ENCODE measurements at regions not wholly inside any gene's neighbourhood (a gene's known extent, or its start where the extent isn't known, plus 50 kb on each side); places are given as distances from the start of the nearest gene placed in this dataset.

DNA sequence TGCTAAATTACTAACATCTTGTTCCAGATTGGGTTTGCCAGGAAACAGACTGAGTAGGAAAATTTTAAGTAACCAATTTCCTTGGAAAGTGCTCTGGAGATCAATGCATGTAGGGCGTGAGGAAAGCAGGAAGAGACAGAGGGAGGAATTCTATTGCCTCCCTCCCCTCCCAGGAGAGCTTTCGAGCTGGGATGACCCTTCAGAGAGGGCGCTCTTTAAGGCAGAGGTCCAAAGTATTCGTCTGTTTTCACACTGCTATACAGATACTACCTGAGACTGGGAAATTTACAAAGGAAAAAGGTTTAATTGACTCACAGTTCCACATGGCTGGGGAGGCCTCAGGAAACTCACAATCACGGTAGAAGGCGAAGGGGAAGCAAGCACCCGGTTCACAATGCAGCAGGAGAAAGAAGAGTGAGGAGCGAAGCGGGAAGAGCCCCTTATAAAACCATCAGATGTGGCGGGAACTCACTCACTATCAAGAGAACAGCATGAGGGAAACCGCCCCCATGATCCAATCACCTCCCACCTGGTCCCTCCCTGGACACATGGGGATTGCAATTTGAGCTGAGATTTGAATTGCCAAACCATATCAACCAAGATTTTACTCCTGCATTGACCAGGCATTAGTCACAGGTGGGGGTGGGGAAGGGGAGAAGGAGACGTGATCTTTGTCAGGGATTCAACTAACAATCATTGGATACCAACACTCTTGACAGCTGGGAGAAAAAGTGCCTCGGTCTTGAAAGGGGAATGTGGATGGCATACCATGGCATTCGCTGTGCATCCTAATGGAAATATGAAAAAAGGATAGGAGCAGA, 63.8 kb downstream of the SLITRK2 start:
- Histone ChIP-seq H3F3A (ENCODE audit: insufficient read depth, low read length) (no peaks in the 10 kb centered on the region), H3K27ac (ENCODE audit: low read depth, low read length, poor library complexity, severe bottlenecking) (no peak overlapping the region), H3K9me2 (ENCODE audit: low read depth, low read length) (no peaks in the 10 kb centered on the region), H3K4me2 (ENCODE audit: low read length) (no peak overlapping the region), H3K27me3 (ENCODE audit: insufficient read depth, low read length) (no peaks in the 10 kb centered on the region), H3K4me3 (ENCODE audit: low read depth, low read length, poor library complexity, severe bottlenecking) (no peak overlapping the region), H2AFZ (ENCODE audit: low read length) (no peak overlapping the region), H4K20me1 (ENCODE audit: insufficient read depth, low read length) (no peaks in the 10 kb centered on the region), H3K9me3 (ENCODE audit: low read length) (no peaks in the 10 kb centered on the region), H3K36me3 (ENCODE audit: insufficient read depth, low read length) (no peaks in the 10 kb centered on the region), H3K9ac (ENCODE audit: low read length) (no peak overlapping the region), H3K79me2 (ENCODE audit: insufficient read depth, low read length) (no peaks in the 10 kb centered on the region), H3K4me1 (ENCODE audit: insufficient read depth, low read length, severe bottlenecking) (no peaks in the 10 kb centered on the region)
- TF ChIP-seq CTCF (IDR thresholded peaks at IDR 0.05; ENCODE audit: low read length) = no peak
- no peak for TF ChIP-seq EZH2 (IDR thresholded peaks at IDR 0.05; ENCODE audit: borderline replicate concordance, low read length)

- no peaks in the 10 kb centered on the region for H3K9me2 ChIP-seq (ENCODE audit: low read depth, low read length)
- no peak for TF ChIP-seq EZH2 (IDR thresholded peaks at IDR 0.05; ENCODE audit: borderline replicate concordance, low read length)
- no peaks in the 10 kb centered on the region for H3F3A ChIP-seq (ENCODE audit: insufficient read depth, low read length)
- no peaks in the 10 kb centered on the region for H3K79me2 ChIP-seq (ENCODE audit: insufficient read depth, low read length)
- no peak overlapping the region for H3K9ac ChIP-seq (ENCODE audit: low read length)
- no peaks in the 10 kb centered on the region for H4K20me1 ChIP-seq (ENCODE audit: insufficient read depth, low read length)
- H3K4me1 ChIP-seq (ENCODE audit: insufficient read depth, low read length, severe bottlenecking) = no peaks in the 10 kb centered on the region
- H3K4me2 ChIP-seq (ENCODE audit: low read length) = no peak overlapping the region
- H3K27ac ChIP-seq (ENCODE audit: low read depth, low read length, poor library complexity, severe bottlenecking) = no peak overlapping the region
- H3K27me3 ChIP-seq (ENCODE audit: insufficient read depth, low read length) = no peaks in the 10 kb centered on the region
- H3K4me3 ChIP-seq (ENCODE audit: low read depth, low read length, poor library complexity, severe bottlenecking) = no peak overlapping the region
- no peak overlapping the region for H2AFZ ChIP-seq (ENCODE audit: low read length)
- no peaks in the 10 kb centered on the region for H3K36me3 ChIP-seq (ENCODE audit: insufficient read depth, low read length)
- H3K9me3 ChIP-seq (ENCODE audit: low read length) = no peaks in the 10 kb centered on the region
Measured at GRCh38 chrX:145886469-145886868, 68.8 kb downstream of the SLITRK2 start.

GRCh38 chrX:145910017-145910416, 92.4 kb downstream of the SLITRK2 start:
- no peak overlapping the region for H3K27ac ChIP-seq (ENCODE audit: low read depth, low read length, poor library complexity, severe bottlenecking)
- no peak overlapping the region for H3K4me2 ChIP-seq (ENCODE audit: low read length)
- H3K9me3 ChIP-seq (ENCODE audit: low read length) = no peaks in the 10 kb centered on the region
- H3K36me3 ChIP-seq (ENCODE audit: insufficient read depth, low read length) = no peaks in the 10 kb centered on the region
- H3F3A ChIP-seq (ENCODE audit: insufficient read depth, low read length) = no peaks in the 10 kb centered on the region
- no peaks in the 10 kb centered on the region for H4K20me1 ChIP-seq (ENCODE audit: insufficient read depth, low read length)
- no peak overlapping the region for H3K9ac ChIP-seq (ENCODE audit: low read length)
- no peak; the same call in 1 of the 2 replicates for TF ChIP-seq CTCF (IDR thresholded peaks at IDR 0.05; ENCODE audit: low read length)
- no peak for TF ChIP-seq EZH2 (IDR thresholded peaks at IDR 0.05; ENCODE audit: borderline replicate concordance, low read length)
- H3K4me3 ChIP-seq (ENCODE audit: low read depth, low read length, poor library complexity, severe bottlenecking) = no peak overlapping the region
- H3K79me2 ChIP-seq (ENCODE audit: insufficient read depth, low read length) = no peaks in the 10 kb centered on the region
- H3K4me1 ChIP-seq (ENCODE audit: insufficient read depth, low read length, severe bottlenecking) = no peaks in the 10 kb centered on the region
- H3K9me2 ChIP-seq (ENCODE audit: low read depth, low read length) = no peaks in the 10 kb centered on the region
- H3K27me3 ChIP-seq (ENCODE audit: insufficient read depth, low read length) = no peaks in the 10 kb centered on the region
- no peak overlapping the region for H2AFZ ChIP-seq (ENCODE audit: low read length)

- no peaks in the 10 kb centered on the region for H3K27me3 ChIP-seq (ENCODE audit: insufficient read depth, low read length)
- H3K9me3 ChIP-seq (ENCODE audit: low read length) = no peaks in the 10 kb centered on the region
- TF ChIP-seq EZH2 (IDR thresholded peaks at IDR 0.05; ENCODE audit: borderline replicate concordance, low read length) = no peak
- no peaks in the 10 kb centered on the region for H3K36me3 ChIP-seq (ENCODE audit: insufficient read depth, low read length)
- no peaks in the 10 kb centered on the region for H3F3A ChIP-seq (ENCODE audit: insufficient read depth, low read length)
- H3K79me2 ChIP-seq (ENCODE audit: insufficient read depth, low read length) = no peaks in the 10 kb centered on the region
- H3K9ac ChIP-seq (ENCODE audit: low read length) = no peak overlapping the region
- no peaks in the 10 kb centered on the region for H4K20me1 ChIP-seq (ENCODE audit: insufficient read depth, low read length)
- no peaks in the 10 kb centered on the region for H3K4me1 ChIP-seq (ENCODE audit: insufficient read depth, low read length, severe bottlenecking)
- H3K9me2 ChIP-seq (ENCODE audit: low read depth, low read length) = no peaks in the 10 kb centered on the region
- no peak overlapping the region for H3K4me2 ChIP-seq (ENCODE audit: low read length)
- H3K27ac ChIP-seq (ENCODE audit: low read depth, low read length, poor library complexity, severe bottlenecking) = no peak overlapping the region
- H3K4me3 ChIP-seq (ENCODE audit: low read depth, low read length, poor library complexity, severe bottlenecking) = no peak overlapping the region
- no peak overlapping the region for H2AFZ ChIP-seq (ENCODE audit: low read length)
Measured at GRCh38 chrX:145919400-145919799, 101.8 kb downstream of the SLITRK2 start.

Data from OCI-LY1 (cell line).